C4-2B (cell line): ENCODE measurements at regions not wholly inside any gene's neighbourhood (a gene's known extent, or its start where the extent isn't known, plus 50 kb on each side); places are given as distances from the start of the nearest gene placed in this dataset.
A peak's percentile ranks its signal among the peaks of the same experiment; 100 is the strongest.

Experiments used
- CTCF ChIP-seq: fragments of 450-650 bp; conservative IDR thresholded peaks from 2 replicates; pipeline ENCODE4 v1.5.1; 2017; ENCODE audit warnings: mild to moderate bottlenecking
- ZFX ChIP-seq: fragments of 450-650 bp; IDR thresholded peaks from 2 replicates; pipeline ENCODE4 v1.6.1; 2017

GRCh38 chr18:22563164-22563583 lies 145.5 kb upstream of the CTAGE1 start:
- TF ChIP-seq CTCF: peak; percentile 91
- no peak for TF ChIP-seq ZFX
